ENCODE measurements at regions not wholly inside any gene's neighbourhood (a gene's known extent, or its start where the extent isn't known, plus 50 kb on each side); places are given as distances from the start of the nearest gene placed in this dataset.

DNA sequence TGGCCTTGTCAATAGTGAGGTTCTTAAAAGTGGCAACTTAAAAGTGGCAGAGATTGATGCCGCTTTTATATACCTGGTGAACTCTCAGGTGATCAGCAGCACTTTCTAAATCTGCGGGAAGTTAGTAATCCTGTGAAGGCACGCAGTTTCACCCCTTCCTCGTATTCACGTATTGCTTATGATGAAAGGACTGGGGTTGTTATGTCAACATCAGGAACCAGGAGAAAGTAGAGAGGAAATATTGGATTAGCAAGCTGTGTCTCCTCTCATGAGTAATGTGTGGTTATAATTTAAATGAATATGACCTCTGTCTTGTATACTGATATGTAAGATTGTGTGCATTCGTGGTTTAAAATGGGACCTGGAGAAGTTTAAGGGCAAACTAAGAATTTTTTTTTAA is 544.6 kb downstream of the SLITRK6 start:
- TF ChIP-seq POLR2AphosphoS5 (IDR thresholded peaks at IDR 0.05; ENCODE audit: low read depth, low read length) (no peak), TAF1 (IDR thresholded peaks at IDR 0.05; ENCODE audit: borderline replicate concordance, insufficient read depth, low read length) (no peak), SIN3A (IDR thresholded peaks at IDR 0.05; ENCODE audit: borderline replicate concordance, insufficient read depth, low read length) (no peak), FOXP2 (optimal IDR thresholded peaks at IDR 0.05; ENCODE audit: borderline replicate concordance, extremely low read depth, extremely low read length, insufficient read depth) (no peak)
- TF ChIP-seq, protein P1, sequence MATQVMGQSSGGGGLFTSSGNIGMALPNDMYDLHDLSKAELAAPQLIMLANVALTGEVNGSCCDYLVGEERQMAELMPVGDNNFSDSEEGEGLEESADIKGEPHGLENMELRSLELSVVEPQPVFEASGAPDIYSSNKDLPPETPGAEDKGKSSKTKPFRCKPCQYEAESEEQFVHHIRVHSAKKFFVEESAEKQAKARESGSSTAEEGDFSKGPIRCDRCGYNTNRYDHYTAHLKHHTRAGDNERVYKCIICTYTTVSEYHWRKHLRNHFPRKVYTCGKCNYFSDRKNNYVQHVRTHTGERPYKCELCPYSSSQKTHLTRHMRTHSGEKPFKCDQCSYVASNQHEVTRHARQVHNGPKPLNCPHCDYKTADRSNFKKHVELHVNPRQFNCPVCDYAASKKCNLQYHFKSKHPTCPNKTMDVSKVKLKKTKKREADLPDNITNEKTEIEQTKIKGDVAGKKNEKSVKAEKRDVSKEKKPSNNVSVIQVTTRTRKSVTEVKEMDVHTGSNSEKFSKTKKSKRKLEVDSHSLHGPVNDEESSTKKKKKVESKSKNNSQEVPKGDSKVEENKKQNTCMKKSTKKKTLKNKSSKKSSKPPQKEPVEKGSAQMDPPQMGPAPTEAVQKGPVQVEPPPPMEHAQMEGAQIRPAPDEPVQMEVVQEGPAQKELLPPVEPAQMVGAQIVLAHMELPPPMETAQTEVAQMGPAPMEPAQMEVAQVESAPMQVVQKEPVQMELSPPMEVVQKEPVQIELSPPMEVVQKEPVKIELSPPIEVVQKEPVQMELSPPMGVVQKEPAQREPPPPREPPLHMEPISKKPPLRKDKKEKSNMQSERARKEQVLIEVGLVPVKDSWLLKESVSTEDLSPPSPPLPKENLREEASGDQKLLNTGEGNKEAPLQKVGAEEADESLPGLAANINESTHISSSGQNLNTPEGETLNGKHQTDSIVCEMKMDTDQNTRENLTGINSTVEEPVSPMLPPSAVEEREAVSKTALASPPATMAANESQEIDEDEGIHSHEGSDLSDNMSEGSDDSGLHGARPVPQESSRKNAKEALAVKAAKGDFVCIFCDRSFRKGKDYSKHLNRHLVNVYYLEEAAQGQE (IDR thresholded peaks at IDR 0.05; ENCODE audit: insufficient read depth in 1 of 2, low read depth in 2 of 2, low read length in 2 of 2), result no peak

DNA sequence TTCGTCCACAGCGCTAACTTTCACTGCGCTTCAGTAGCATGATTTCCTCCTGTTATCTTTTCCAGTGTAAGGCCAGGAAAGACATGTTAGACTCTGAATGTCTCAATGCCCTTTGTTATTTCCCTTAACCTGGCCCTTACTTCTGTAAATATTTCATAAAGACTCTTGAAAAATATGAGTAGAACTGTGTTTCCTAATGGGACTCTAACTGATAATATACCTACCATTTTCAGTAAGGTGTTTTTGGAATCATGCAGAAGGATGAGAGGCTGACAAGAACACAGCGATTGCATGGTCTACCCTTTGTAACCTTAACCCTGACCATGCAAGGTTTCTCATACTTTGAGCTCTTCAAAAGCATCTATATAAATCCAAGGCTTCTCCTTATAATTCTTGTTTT is 550.1 kb downstream of the SLITRK6 start:
- no peak for TF ChIP-seq FOXP2 (optimal IDR thresholded peaks at IDR 0.05; ENCODE audit: borderline replicate concordance, extremely low read depth, extremely low read length, insufficient read depth)
- no peak for TF ChIP-seq SIN3A (IDR thresholded peaks at IDR 0.05; ENCODE audit: borderline replicate concordance, insufficient read depth, low read length)
- TF ChIP-seq POLR2AphosphoS5 (IDR thresholded peaks at IDR 0.05; ENCODE audit: low read depth, low read length), result no peak
- TF ChIP-seq TAF1 (IDR thresholded peaks at IDR 0.05; ENCODE audit: borderline replicate concordance, insufficient read depth, low read length), result no peak
- TF ChIP-seq, protein P1 (IDR thresholded peaks at IDR 0.05; ENCODE audit: insufficient read depth in 1 of 2, low read depth in 2 of 2, low read length in 2 of 2), result no peak

DNA sequence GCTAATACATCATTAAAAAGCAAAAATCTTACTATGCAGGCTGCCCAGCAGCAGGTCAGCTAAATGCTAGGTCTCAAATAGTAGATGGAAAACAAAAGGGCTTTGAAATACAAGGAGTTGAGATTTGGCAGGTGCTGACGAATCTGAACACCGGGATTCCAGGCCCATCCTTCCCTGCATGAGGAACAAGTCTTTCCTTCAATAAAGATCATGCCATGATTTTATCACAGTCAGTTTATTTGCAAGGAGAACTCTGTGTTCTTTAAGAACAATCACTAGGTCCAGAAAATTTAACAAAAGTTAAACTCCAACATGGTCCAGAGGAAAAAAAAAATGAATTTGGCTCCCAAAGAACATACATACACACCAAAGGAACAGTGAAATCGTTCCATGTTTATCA is 551.4 kb downstream of the SLITRK6 start:
- TF ChIP-seq, protein P1 (IDR thresholded peaks at IDR 0.05; ENCODE audit: insufficient read depth in 1 of 2, low read depth in 2 of 2, low read length in 2 of 2), result no peak
- TF ChIP-seq POLR2AphosphoS5 (IDR thresholded peaks at IDR 0.05; ENCODE audit: low read depth, low read length), result no peak
- no peak for TF ChIP-seq FOXP2 (optimal IDR thresholded peaks at IDR 0.05; ENCODE audit: borderline replicate concordance, extremely low read depth, extremely low read length, insufficient read depth)
- TF ChIP-seq TAF1 (IDR thresholded peaks at IDR 0.05; ENCODE audit: borderline replicate concordance, insufficient read depth, low read length), result no peak

DNA sequence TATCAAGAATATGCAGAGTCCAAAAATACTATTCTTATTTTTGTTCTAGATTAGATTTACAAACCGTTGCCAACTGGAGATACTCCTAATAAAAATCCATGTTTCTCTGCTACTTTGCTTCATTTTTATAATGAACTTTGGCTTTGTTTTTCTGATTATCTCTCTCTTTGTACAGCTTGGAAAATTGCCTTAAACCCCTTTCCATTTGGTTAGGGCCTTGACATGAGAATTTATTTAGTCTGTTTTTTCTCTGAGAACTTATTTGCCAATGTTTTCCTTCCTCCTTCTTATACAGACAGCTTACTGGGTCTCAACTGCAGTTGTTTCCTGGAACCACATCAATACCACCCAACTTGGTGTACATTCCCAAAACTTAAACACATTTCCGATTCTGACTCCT is 555.4 kb downstream of the SLITRK6 start:
- TF ChIP-seq TAF1 (IDR thresholded peaks at IDR 0.05; ENCODE audit: borderline replicate concordance, insufficient read depth, low read length), result no peak
- TF ChIP-seq, protein P1 (IDR thresholded peaks at IDR 0.05; ENCODE audit: insufficient read depth in 1 of 2, low read depth in 2 of 2, low read length in 2 of 2), result no peak
- TF ChIP-seq POLR2AphosphoS5 (IDR thresholded peaks at IDR 0.05; ENCODE audit: low read depth, low read length), result no peak
- TF ChIP-seq FOXP2 (optimal IDR thresholded peaks at IDR 0.05; ENCODE audit: borderline replicate concordance, extremely low read depth, extremely low read length, insufficient read depth), result no peak
- TF ChIP-seq SIN3A (IDR thresholded peaks at IDR 0.05; ENCODE audit: borderline replicate concordance, insufficient read depth, low read length), result no peak

DNA sequence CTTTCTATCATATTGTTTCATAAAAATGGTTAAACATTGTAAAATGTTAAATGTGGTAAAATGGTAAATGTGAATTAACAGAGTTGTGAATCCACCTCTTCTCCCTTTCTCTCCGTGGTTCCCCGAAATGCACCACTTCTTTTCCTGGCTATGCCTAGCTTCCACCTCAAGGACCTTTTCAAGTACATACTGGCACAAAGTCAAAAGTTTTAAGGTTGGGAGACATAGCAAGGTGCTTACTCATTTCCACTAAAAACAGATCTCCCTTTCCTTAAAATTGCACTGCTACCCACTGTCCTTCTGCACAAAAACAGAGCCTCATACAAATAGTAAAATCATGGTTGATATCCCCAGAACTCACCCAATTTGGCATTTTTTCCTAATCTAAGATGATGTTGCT is 558.2 kb downstream of the SLITRK6 start:
- TF ChIP-seq, protein P1 (IDR thresholded peaks at IDR 0.05; ENCODE audit: insufficient read depth in 1 of 2, low read depth in 2 of 2, low read length in 2 of 2), result no peak
- no peak for TF ChIP-seq TAF1 (IDR thresholded peaks at IDR 0.05; ENCODE audit: borderline replicate concordance, insufficient read depth, low read length)
- TF ChIP-seq SIN3A (IDR thresholded peaks at IDR 0.05; ENCODE audit: borderline replicate concordance, insufficient read depth, low read length), result no peak
- no peak for TF ChIP-seq POLR2AphosphoS5 (IDR thresholded peaks at IDR 0.05; ENCODE audit: low read depth, low read length)
- TF ChIP-seq FOXP2 (optimal IDR thresholded peaks at IDR 0.05; ENCODE audit: borderline replicate concordance, extremely low read depth, extremely low read length, insufficient read depth), result no peak
